Ovary (tissue), 3 donors: ENCODE measurements at regions not wholly inside any gene's neighbourhood (a gene's known extent, or its start where the extent isn't known, plus 50 kb on each side); places are given as distances from the start of the nearest gene placed in this dataset.

ENCODE experiments used
- CTCF ChIP-seq, 3 donors: fragments of 450-650 bp in 2 of 3; fragments of 200-600 bp in 1 of 3; IDR thresholded peaks; one replicate each; pipeline versions ENCODE4 v1.5.1 to v1.8.0; 2016 to 2022; ENCODE audit warnings: antibody characterized with exemption in 3 of 3, mild to moderate bottlenecking in 1 of 3
- EP300 ChIP-seq: sonication (generic); formaldehyde crosslinking; IDR thresholded peaks from one replicate; pipeline ENCODE4 v1.6.1; 2017; ENCODE audit warnings: antibody characterized with exemption
- POLR2A ChIP-seq: fragments of 450-650 bp; IDR thresholded peaks from one replicate; pipeline ENCODE4 v1.6.1; 2017; ENCODE audit warnings: antibody characterized with exemption, mild to moderate bottlenecking, moderate library complexity
- donor health status: DM: no; HTN: no; CAD: no.

- TF ChIP-seq CTCF (IDR thresholded peaks at IDR 0.05) (no peak), EP300 (no peak), POLR2A (no peak)
These were observed 99.5 kb downstream of the LINC00237 start for GRCh38 chr20:21006611-21007010.
